ENCODE measurements at regions not wholly inside any gene's neighbourhood (a gene's known extent, or its start where the extent isn't known, plus 50 kb on each side); places are given as distances from the start of the nearest gene placed in this dataset.

DNA sequence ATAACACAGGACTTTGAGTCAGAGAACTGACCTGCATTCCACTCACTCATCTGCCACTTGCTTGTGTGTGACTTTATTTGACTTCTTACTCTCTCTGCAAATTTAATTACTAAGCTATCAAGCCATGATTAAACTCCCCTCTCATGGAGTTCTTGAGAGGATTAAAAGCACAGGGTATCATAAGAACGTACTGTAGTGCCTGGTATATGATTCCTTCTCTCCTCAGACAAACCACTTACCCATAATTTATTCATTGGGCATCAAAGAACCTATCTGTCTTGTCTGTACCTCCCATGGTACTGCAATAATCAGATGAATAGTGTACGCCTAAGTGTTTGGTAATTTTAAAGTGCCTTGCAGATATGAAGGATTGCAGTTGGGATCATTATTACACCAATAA is 130.6 kb upstream of the UBASH3B start:
- TF ChIP-seq POLR2A (IDR thresholded peaks at IDR 0.05), result no peak
- TF ChIP-seq CTCF (IDR thresholded peaks at IDR 0.05), result no peak
